HG02852 (cell line): ENCODE measurements at regions not wholly inside any gene's neighbourhood (a gene's known extent, or its start where the extent isn't known, plus 50 kb on each side); places are given as distances from the start of the nearest gene placed in this dataset.
"Not testable (repeated sequence)": the region's sequence is repeated elsewhere in the genome, so short reads cannot be mapped to it uniquely, and the experiment has no call there.

Experiments
- ATAC-seq: cut with Tn5 transposase; IDR thresholded peaks from one replicate; pipeline ENCODE4 v1.9.1; 2021; ENCODE audit warnings: mild to moderate bottlenecking, moderate library complexity; ENCODE audit not compliant: unreplicated experiment

GRCh38 chr15:95051861-95052260 is 820.5 kb downstream of the MCTP2 start:
- ATAC-seq: no peak

DNA sequence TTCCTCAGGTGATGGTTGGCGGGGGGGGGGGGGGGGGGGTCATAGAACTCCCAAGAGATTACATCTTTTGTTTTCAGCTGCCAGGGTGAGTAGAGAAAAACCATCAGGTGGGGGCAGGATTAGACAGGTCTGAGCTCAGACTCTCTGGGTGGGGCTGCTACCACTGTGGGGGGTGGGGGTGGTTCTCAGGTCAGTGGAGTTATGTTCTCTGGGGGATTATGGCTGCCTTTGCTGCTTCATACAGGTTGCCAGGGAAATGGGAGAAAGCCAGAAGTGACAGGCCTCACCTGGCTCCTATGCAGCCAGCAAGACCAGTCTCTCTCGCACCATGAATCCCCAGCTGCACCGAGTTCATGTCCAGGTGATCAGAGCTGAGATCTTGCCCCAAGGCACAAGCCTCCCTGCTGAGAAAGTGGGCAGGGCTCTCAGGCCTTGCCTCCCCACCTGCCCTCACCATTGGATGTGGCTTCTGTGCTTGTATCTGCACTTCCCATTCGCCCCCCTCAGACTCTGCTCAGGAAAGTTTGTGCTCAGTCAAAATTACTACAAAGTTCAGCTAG is 828.1 kb downstream of the MCTP2 start:
- no peak for ATAC-seq

GRCh38 chr15:95068701-95069521 is 837.5 kb downstream of the MCTP2 start:
- no peak for ATAC-seq

DNA sequence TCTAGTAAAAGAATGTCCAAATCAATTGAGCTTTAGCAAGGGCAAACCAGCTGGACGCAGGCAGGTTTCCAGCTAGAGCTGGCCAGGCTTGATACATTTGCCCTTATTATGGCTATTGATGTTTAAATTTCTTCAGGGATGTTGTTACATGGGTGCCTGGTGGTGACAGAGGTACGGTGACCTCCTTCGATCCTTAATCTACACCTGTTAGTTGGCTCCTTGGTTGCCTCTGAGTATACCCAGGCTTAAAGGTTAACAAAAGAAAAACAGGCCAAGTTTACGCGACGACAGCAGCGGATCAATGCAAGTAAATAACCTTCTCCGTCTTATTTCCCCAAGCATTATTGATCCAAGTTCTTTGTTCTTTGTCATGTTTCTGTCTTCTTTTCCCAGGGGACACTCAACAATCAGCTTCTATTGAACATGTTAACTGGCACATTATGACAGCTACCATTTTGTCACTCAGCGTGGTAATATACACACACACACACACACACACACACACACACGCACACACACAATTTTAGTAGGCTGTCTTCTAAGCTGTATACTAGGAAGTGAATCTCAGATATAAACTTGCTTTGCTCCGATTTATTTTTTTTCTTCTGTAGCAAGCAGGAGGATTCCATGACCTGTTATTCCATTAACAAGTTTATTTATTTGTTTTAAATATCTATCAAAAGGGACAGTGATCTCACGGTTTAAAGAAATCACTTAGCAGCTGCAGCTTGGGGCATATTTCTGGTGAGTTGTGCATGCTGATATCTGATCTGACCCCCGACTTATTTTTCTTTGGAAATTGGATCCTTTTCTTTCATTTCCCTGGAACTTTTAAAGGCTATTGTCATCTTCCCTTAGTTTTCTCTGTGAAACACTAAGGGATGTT is 844.7 kb downstream of the MCTP2 start:
- no peak for ATAC-seq

GRCh38 chr15:95076678-95076990 is 845.3 kb downstream of the MCTP2 start:
- ATAC-seq: no peak

- ATAC-seq: no peak
Measured at GRCh38 chr15:95078003-95078402, 846.6 kb downstream of the MCTP2 start.

DNA sequence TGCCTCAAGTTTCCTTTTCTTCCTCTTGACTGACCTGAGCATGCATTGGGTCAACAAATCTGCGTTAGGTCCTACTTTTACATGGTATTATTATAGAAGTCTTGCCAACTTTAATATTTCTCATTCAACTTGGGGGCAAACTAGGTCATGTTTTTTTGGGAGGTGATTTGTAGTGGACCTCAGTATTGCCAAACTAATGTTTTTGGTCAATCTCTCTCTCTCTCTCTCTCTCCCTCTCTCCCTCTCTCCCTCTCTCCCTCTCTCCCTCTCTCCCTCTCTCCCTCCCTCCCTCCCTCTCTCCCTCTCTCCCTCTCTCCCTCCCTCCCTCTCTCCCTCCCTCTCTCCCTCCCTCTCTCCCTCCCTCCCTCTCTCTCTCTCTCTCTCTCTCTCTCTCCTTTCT is 848.9 kb downstream of the MCTP2 start:
- not testable (repeated sequence) for ATAC-seq

DNA sequence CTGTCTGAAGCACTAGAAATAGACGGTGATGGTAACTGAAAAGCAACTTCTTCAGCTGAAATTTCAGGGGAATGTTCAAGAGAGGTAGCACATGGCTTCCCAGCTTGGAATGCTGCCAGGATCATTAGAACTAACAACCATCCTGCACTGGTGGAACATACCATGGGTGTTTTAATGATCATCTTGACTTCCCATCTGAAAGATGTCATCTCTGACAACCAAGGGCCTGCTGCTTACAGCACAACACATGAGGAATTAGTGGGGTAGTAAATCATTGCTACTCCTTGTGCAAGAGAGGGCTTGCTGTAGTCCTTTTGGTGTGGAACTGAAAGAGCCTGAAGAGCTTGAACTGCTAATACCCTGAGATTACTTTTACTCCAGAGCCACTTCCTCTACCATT is 853.7 kb downstream of the MCTP2 start:
- ATAC-seq: no peak

- no peak for ATAC-seq
Measured at GRCh38 chr15:95086531-95087252, 855.3 kb downstream of the MCTP2 start.

GRCh38 chr15:95087253-95087609 is 855.9 kb downstream of the MCTP2 start:
- ATAC-seq: no peak

DNA sequence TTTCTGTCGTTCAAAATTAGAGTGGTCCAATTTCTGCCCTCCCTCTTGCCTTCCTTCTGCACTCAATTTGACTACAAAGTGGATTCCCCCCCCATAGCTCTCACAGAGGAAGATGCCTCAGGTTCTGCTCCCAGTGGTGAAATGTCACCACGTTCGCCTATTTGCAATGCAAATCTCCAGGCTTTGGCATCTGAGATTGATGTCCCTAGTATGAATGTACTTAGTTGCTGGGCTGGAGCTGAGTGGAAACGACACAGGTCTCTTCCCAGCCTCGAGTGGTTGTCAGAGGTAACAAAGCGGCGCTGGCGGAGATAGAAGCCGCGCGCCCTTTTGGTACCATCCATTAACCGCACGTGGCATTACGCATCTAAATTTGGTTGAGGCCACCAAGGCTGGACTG is 860.1 kb downstream of the MCTP2 start:
- ATAC-seq: no peak

DNA sequence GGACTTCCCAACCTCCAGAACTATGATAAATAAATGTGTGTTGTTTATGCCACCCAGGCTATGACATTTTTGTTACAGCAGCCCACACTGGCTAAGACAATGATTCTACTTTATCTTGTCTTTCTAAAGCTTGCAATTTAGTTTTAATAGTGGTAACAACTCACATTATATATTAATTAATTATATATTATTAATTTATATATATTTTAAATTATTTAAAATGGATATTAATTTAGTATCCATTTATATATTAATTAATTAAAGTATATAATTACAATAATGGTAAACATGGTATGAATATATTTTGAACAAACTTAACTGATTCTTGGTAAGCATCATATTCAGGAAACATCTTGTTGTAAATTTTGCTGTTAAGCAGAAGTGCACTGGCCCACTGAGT is 863.9 kb downstream of the MCTP2 start:
- no peak for ATAC-seq

GRCh38 chr15:95096651-95097050 is 865.3 kb downstream of the MCTP2 start:
- ATAC-seq: no peak

DNA sequence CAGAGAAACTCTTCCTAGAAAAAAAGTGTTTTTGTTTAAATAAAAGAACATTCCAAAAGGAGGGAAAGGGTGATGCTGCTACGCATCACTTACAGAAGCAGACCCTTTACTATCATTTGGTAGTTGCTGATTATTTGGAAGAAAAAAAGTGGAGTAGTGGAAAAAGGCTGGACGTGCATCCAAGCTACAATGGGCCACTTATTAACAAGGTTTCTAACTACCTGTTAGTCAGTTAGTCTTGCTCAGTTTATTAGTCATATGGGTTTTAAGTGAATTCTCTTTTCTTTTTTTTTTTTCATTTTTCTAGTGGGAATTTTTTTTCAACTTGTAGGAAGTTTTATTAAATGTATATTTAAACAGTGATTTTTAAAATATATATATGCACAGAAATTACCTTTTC is 866.0 kb downstream of the MCTP2 start:
- ATAC-seq: no peak

- no peak for ATAC-seq
Measured at GRCh38 chr15:95105229-95105628, 873.9 kb downstream of the MCTP2 start.

DNA sequence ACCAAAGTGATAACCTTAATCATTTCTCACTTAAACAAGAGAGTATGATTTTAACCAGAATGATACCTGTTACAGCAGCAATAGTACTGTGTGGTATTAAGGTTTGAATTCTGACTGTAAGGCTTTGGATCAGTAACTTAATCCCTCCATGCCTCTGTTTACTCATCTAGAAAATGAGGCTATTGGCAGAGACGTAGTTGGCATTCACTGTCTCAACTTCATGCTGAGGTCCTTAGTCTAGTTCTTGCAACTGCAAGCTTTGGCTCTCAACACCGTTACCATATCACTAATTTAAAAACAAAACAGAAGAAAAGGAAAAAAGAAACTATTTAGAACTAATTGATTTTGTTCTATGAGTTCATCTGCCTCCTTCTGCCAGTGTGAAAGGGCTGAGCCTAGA is 875.4 kb downstream of the MCTP2 start:
- no peak for ATAC-seq

DNA sequence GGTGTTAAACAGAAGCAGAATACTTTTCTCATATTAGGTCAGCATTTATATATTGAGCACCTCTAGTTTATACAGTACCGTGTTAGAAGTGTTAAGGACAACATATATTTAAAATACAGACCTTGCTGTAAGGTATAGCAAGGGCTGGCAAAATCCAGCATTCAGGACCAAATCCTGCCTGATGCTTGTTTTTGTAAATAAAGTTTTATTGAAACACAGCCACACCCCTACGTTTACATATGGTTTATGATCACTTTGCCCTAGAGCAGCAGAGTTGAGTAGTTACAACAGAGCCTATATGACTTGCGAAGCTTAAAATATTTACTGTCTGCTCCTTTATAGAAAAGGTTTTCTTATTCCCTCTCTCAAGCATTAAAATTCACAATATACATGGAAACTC is 877.3 kb downstream of the MCTP2 start:
- no peak for ATAC-seq

- no peak for ATAC-seq
Measured at GRCh38 chr15:95111969-95112368, 880.6 kb downstream of the MCTP2 start.

- ATAC-seq: no peak
Measured at GRCh38 chr15:95113041-95113440, 881.7 kb downstream of the MCTP2 start.

- no peak for ATAC-seq
Measured at GRCh38 chr15:95119041-95119610, 887.8 kb downstream of the MCTP2 start.

DNA sequence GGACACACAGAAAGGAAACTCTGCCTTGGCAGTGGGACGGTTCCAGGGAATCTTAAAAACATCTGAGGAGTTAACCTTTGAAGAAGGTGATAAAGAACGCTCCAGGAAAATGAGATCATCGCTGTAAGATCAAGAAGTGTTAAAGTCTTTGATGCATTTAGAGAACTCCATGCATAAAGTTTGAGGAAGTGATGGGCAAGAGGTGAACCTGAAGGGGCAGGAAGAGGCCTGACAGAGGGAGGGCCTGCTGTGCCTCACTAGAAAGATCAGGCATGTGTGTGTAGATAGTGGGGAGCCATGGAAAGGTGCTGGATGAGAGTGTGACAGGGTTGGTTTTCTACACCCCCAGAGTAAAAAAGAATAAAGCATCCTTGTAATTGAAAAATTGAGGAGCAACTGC is 889.2 kb downstream of the MCTP2 start:
- no peak for ATAC-seq
